ENCODE measurements at regions not wholly inside any gene's neighbourhood (a gene's known extent, or its start where the extent isn't known, plus 50 kb on each side); places are given as distances from the start of the nearest gene placed in this dataset.

- H3K36me3 ChIP-seq (ENCODE audit: insufficient read depth, low read length), result peaks cover 70% of the 10 kb centered on the region
- no peaks in the 10 kb centered on the region for H3K27me3 ChIP-seq (ENCODE audit: insufficient read depth, low read length)
- no peak overlapping the region for H3K27ac ChIP-seq (ENCODE audit: low read depth, low read length)
- H3K9me3 ChIP-seq (ENCODE audit: insufficient read depth, low read depth, low read length), result no peaks in the 10 kb centered on the region
- no peak overlapping the region for H3K4me3 ChIP-seq (ENCODE audit: low read length)
- no peaks in the 10 kb centered on the region for H3K4me1 ChIP-seq (ENCODE audit: insufficient read depth, low read length)
- 93% methylated on average over 3 of the region's 3 CpGs for WGBS
- no peak overlapping the region for H3K9ac ChIP-seq (ENCODE audit: low read depth, low read length)
Observed at GRCh38 chrX:45758738-45759397, 558.2 kb upstream of the DIPK2B start.

- Histone ChIP-seq H3K36me3 (ENCODE audit: insufficient read depth, low read length) (peaks cover 70% of the 10 kb centered on the region), H3K9me3 (ENCODE audit: insufficient read depth, low read depth, low read length) (no peaks in the 10 kb centered on the region), H3K4me1 (ENCODE audit: insufficient read depth, low read length) (no peaks in the 10 kb centered on the region), H3K4me3 (ENCODE audit: low read length) (no peak overlapping the region), H3K9ac (ENCODE audit: low read depth, low read length) (no peak overlapping the region), H3K27ac (ENCODE audit: low read depth, low read length) (no peak overlapping the region), H3K27me3 (ENCODE audit: insufficient read depth, low read length) (no peaks in the 10 kb centered on the region)
- 94% methylated on average over 4 of the region's 7 CpGs for WGBS
Observed at GRCh38 chrX:45758319-45758718, 557.6 kb upstream of the DIPK2B start.

- no peaks in the 10 kb centered on the region for H3K9me3 ChIP-seq (ENCODE audit: insufficient read depth, low read depth, low read length)
- H3K9ac ChIP-seq (ENCODE audit: low read depth, low read length), result no peak overlapping the region
- no peaks in the 10 kb centered on the region for H3K4me1 ChIP-seq (ENCODE audit: insufficient read depth, low read length)
- no peaks in the 10 kb centered on the region for H3K27me3 ChIP-seq (ENCODE audit: insufficient read depth, low read length)
- H3K4me3 ChIP-seq (ENCODE audit: low read length), result no peak overlapping the region
- no peak overlapping the region for H3K27ac ChIP-seq (ENCODE audit: low read depth, low read length)
- WGBS, result no CpG with 5 or more reads among the region's 2 CpGs
- peaks cover 70% of the 10 kb centered on the region for H3K36me3 ChIP-seq (ENCODE audit: insufficient read depth, low read length)
Observed at GRCh38 chrX:45757272-45757671, 556.6 kb upstream of the DIPK2B start.

GRCh38 chrX:45756557-45756956 lies 555.9 kb upstream of the DIPK2B start:
- H3K9me3 ChIP-seq (ENCODE audit: insufficient read depth, low read depth, low read length), result no peaks in the 10 kb centered on the region
- no peak overlapping the region for H3K27ac ChIP-seq (ENCODE audit: low read depth, low read length)
- no peak overlapping the region for H3K9ac ChIP-seq (ENCODE audit: low read depth, low read length)
- WGBS, result 89% methylated on average over 3 of the region's 3 CpGs
- H3K36me3 ChIP-seq (ENCODE audit: insufficient read depth, low read length), result peaks cover 70% of the 10 kb centered on the region
- no peaks in the 10 kb centered on the region for H3K27me3 ChIP-seq (ENCODE audit: insufficient read depth, low read length)
- no peaks in the 10 kb centered on the region for H3K4me1 ChIP-seq (ENCODE audit: insufficient read depth, low read length)
- H3K4me3 ChIP-seq (ENCODE audit: low read length), result no peak overlapping the region

GRCh38 chrX:45755703-45756102 lies 555.0 kb upstream of the DIPK2B start:
- WGBS, result 100% methylated on average over 1 of the region's 2 CpGs
- H3K9me3 ChIP-seq (ENCODE audit: insufficient read depth, low read depth, low read length), result no peaks in the 10 kb centered on the region
- peaks cover 71% of the 10 kb centered on the region for H3K36me3 ChIP-seq (ENCODE audit: insufficient read depth, low read length)
- H3K27me3 ChIP-seq (ENCODE audit: insufficient read depth, low read length), result no peaks in the 10 kb centered on the region
- no peaks in the 10 kb centered on the region for H3K4me1 ChIP-seq (ENCODE audit: insufficient read depth, low read length)
- H3K9ac ChIP-seq (ENCODE audit: low read depth, low read length), result no peak overlapping the region
- H3K27ac ChIP-seq (ENCODE audit: low read depth, low read length), result no peak overlapping the region
- no peak overlapping the region for H3K4me3 ChIP-seq (ENCODE audit: low read length)

- no peak overlapping the region for H3K9ac ChIP-seq (ENCODE audit: low read depth, low read length)
- H3K27ac ChIP-seq (ENCODE audit: low read depth, low read length), result no peak overlapping the region
- H3K9me3 ChIP-seq (ENCODE audit: insufficient read depth, low read depth, low read length), result no peaks in the 10 kb centered on the region
- H3K27me3 ChIP-seq (ENCODE audit: insufficient read depth, low read length), result no peaks in the 10 kb centered on the region
- no peak overlapping the region for H3K4me3 ChIP-seq (ENCODE audit: low read length)
- 83% methylated on average over 1 of the region's 3 CpGs for WGBS
- no peaks in the 10 kb centered on the region for H3K4me1 ChIP-seq (ENCODE audit: insufficient read depth, low read length)
- H3K36me3 ChIP-seq (ENCODE audit: insufficient read depth, low read length), result peaks cover 61% of the 10 kb centered on the region
Observed at GRCh38 chrX:45751156-45751555, 550.5 kb upstream of the DIPK2B start.

- WGBS, result 88% methylated on average over 5 of the region's 5 CpGs
- H3K27ac ChIP-seq (ENCODE audit: low read depth, low read length), result no peak overlapping the region
Observed at GRCh38 chrX:45750639-45751038, 550.0 kb upstream of the DIPK2B start.

GRCh38 chrX:45749375-45749774 lies 548.7 kb upstream of the DIPK2B start:
- Histone ChIP-seq H3K27me3 (ENCODE audit: insufficient read depth, low read length) (no peaks in the 10 kb centered on the region), H3K4me1 (ENCODE audit: insufficient read depth, low read length) (no peaks in the 10 kb centered on the region), H3K9ac (ENCODE audit: low read depth, low read length) (no peak overlapping the region), H3K36me3 (ENCODE audit: insufficient read depth, low read length) (peaks cover 78% of the 10 kb centered on the region), H3K4me3 (ENCODE audit: low read length) (no peak overlapping the region), H3K27ac (ENCODE audit: low read depth, low read length) (no peak overlapping the region), H3K9me3 (ENCODE audit: insufficient read depth, low read depth, low read length) (no peaks in the 10 kb centered on the region)
- 89% methylated on average over 4 of the region's 4 CpGs for WGBS

More at GRCh38 chrX:45750639-45751038, 550.0 kb upstream of the DIPK2B start:
- Histone ChIP-seq H3K4me1 (ENCODE audit: insufficient read depth, low read length) (no peaks in the 10 kb centered on the region), H3K27me3 (ENCODE audit: insufficient read depth, low read length) (no peaks in the 10 kb centered on the region), H3K9ac (ENCODE audit: low read depth, low read length) (no peak overlapping the region), H3K9me3 (ENCODE audit: insufficient read depth, low read depth, low read length) (no peaks in the 10 kb centered on the region), H3K4me3 (ENCODE audit: low read length) (no peak overlapping the region), H3K36me3 (ENCODE audit: insufficient read depth, low read length) (peaks cover 66% of the 10 kb centered on the region)

- Histone ChIP-seq H3K27me3 (ENCODE audit: insufficient read depth, low read length) (no peaks in the 10 kb centered on the region), H3K36me3 (ENCODE audit: insufficient read depth, low read length) (peaks cover 76% of the 10 kb centered on the region), H3K4me3 (ENCODE audit: low read length) (no peak overlapping the region), H3K9ac (ENCODE audit: low read depth, low read length) (no peak overlapping the region), H3K27ac (ENCODE audit: low read depth, low read length) (no peak overlapping the region), H3K9me3 (ENCODE audit: insufficient read depth, low read depth, low read length) (no peaks in the 10 kb centered on the region), H3K4me1 (ENCODE audit: insufficient read depth, low read length) (no peaks in the 10 kb centered on the region)
- WGBS, result no CpG with 5 or more reads among the region's 1 CpG
Observed at GRCh38 chrX:45748369-45748774, 547.7 kb upstream of the DIPK2B start.

- no peak overlapping the region for H3K9ac ChIP-seq (ENCODE audit: low read depth, low read length)
- no peak overlapping the region for H3K27ac ChIP-seq (ENCODE audit: low read depth, low read length)
- no peaks in the 10 kb centered on the region for H3K4me1 ChIP-seq (ENCODE audit: insufficient read depth, low read length)
- H3K27me3 ChIP-seq (ENCODE audit: insufficient read depth, low read length), result no peaks in the 10 kb centered on the region
- peaks cover 71% of the 10 kb centered on the region for H3K36me3 ChIP-seq (ENCODE audit: insufficient read depth, low read length)
- 90% methylated on average over 4 of the region's 4 CpGs for WGBS
- no peaks in the 10 kb centered on the region for H3K9me3 ChIP-seq (ENCODE audit: insufficient read depth, low read depth, low read length)
- H3K4me3 ChIP-seq (ENCODE audit: low read length), result no peak overlapping the region
Observed at GRCh38 chrX:45747905-45748304, 547.2 kb upstream of the DIPK2B start.

GRCh38 chrX:45745479-45745878 lies 544.8 kb upstream of the DIPK2B start:
- no peak overlapping the region for H3K27ac ChIP-seq (ENCODE audit: low read depth, low read length)
- H3K9me3 ChIP-seq (ENCODE audit: insufficient read depth, low read depth, low read length), result no peaks in the 10 kb centered on the region
- no peaks in the 10 kb centered on the region for H3K4me1 ChIP-seq (ENCODE audit: insufficient read depth, low read length)
- no peaks in the 10 kb centered on the region for H3K27me3 ChIP-seq (ENCODE audit: insufficient read depth, low read length)
- H3K4me3 ChIP-seq (ENCODE audit: low read length), result no peak overlapping the region
- no peak overlapping the region for H3K9ac ChIP-seq (ENCODE audit: low read depth, low read length)
- peaks cover 50% of the 10 kb centered on the region for H3K36me3 ChIP-seq (ENCODE audit: insufficient read depth, low read length)

Measured in HUES64 (cell line).